B cell (primary cell): ENCODE measurements at regions not wholly inside any gene's neighbourhood (a gene's known extent, or its start where the extent isn't known, plus 50 kb on each side); places are given as distances from the start of the nearest gene placed in this dataset.

Experiments used
- ATAC-seq: fragments of 200-7000 bp; cut with Tn5 transposase; one replicate; pipeline ENCODE4 v1.10.0; 2021; ENCODE audit warnings: low read depth, mild to moderate bottlenecking, moderate number of reproducible peaks, moderate library complexity
- CTCF ChIA-PET: fragments of 350-600 bp; sonication (Branson Sonifier 250); formaldehyde crosslinking; loops from one replicate; lab custom pipeline; 2021; ENCODE audit warnings: antibody characterized with exemption, inconsistent platforms; lab: Charles Lee
- POLR2A ChIA-PET: fragments of 350-600 bp; sonication (Branson Sonifier 250); formaldehyde crosslinking; loops from one replicate; lab custom pipeline; 2021; ENCODE audit warnings: antibody characterized with exemption; lab: Charles Lee
- DNase-seq: peaks from one replicate; pipeline ENCODE4 v3.0.0; 2013
- H2AFZ ChIP-seq: 2 replicates; pipeline ENCODE4 v1.6.1; 2012; ENCODE audit warnings: mild to moderate bottlenecking, low read depth, low read length; ENCODE audit not compliant: insufficient read depth, poor library complexity, severe bottlenecking
- H3K27ac ChIP-seq, 2 donors: 1 replicate in 1 of 2; 2 replicates in 1 of 2; pipeline ENCODE4 v1.5.1; 2012 to 2013; ENCODE audit warnings: low read length in 2 of 2, mild to moderate bottlenecking in 2 of 2, moderate library complexity in 1 of 2
- H3K27me3 ChIP-seq, 4 experiments: fragments of 200-600 bp in 1 of 4; sonication (generic) in 1 of 4; replicated peaks in 1 of 4; 1 replicate in 2 of 4; 2 replicates in 2 of 4; pipeline versions ENCODE4 v1.6.1 to v1.7.0; 2013 to 2016; ENCODE audit warnings: low read length in 3 of 4, mild to moderate bottlenecking in 2 of 4, mixed read lengths in 1 of 4, moderate library complexity in 1 of 4; ENCODE audit not compliant: insufficient read depth in 4 of 4, control insufficient read depth in 3 of 4; ENCODE audit errors: control extremely low read depth in 1 of 4
- H3K36me3 ChIP-seq, 2 experiments: replicated peaks in 1 of 2; 1 replicate in 1 of 2; 2 replicates in 1 of 2; pipeline versions ENCODE4 v1.6.1 to v1.7.1; 2013; ENCODE audit warnings: low read length in 1 of 2; ENCODE audit not compliant: insufficient read depth in 2 of 2, control insufficient read depth in 1 of 2; ENCODE audit errors: control extremely low read depth in 1 of 2, extremely low read depth in 1 of 2
- H3K4me1 ChIP-seq, 2 donors: fragments of 200-600 bp in 1 of 2; sonication (generic) in 1 of 2; 1 replicate in 1 of 2; 2 replicates in 1 of 2; pipeline versions ENCODE4 v1.5.1 to v1.6.1; 2013 to 2017; ENCODE audit warnings: low read length in 2 of 2; ENCODE audit not compliant: control insufficient read depth in 2 of 2, insufficient read depth in 2 of 2
- H3K4me2 ChIP-seq: replicated peaks from 2 replicates; pipeline ENCODE3; 2012; ENCODE audit warnings: mild to moderate bottlenecking, low read depth, low read length; ENCODE audit not compliant: poor library complexity, severe bottlenecking
- H3K4me3 ChIP-seq, 5 experiments: fragments of 200-600 bp in 1 of 5; sonication (generic) in 1 of 5; 1 replicate in 3 of 5; 2 replicates in 2 of 5; pipeline versions ENCODE4 v1.5.1 to v1.7.0; 2011 to 2016; ENCODE audit warnings: low read length in 4 of 5, mild to moderate bottlenecking in 4 of 5, low read depth in 2 of 5, control low read depth in 1 of 5, moderate library complexity in 1 of 5; ENCODE audit not compliant: insufficient read depth in 1 of 5; ENCODE audit errors: control extremely low read depth in 1 of 5, extremely low read depth in 1 of 5
- H3K79me2 ChIP-seq: fragments of 200-600 bp; sonication (generic); one replicate; pipeline ENCODE4 v1.6.0; 2016; ENCODE audit warnings: low read length; ENCODE audit not compliant: control insufficient read depth, insufficient read depth
- H3K9ac ChIP-seq: fragments of 200-600 bp; sonication (generic); 2 replicates; pipeline ENCODE4 v1.6.1; 2017; ENCODE audit warnings: mild to moderate bottlenecking, low read length, moderate library complexity
- H3K9me3 ChIP-seq, 3 donors: one replicate each; pipeline versions ENCODE4 v1.6.1 to v1.7.1; 2013; ENCODE audit warnings: low read length in 2 of 3; ENCODE audit not compliant: control insufficient read depth in 2 of 3, insufficient read depth in 1 of 3; ENCODE audit errors: control extremely low read depth in 1 of 3
- H4K20me1 ChIP-seq: 2 replicates; pipeline ENCODE4 v1.6.0; 2012; ENCODE audit warnings: mild to moderate bottlenecking, low read length; ENCODE audit not compliant: insufficient read depth, control insufficient read depth, poor library complexity, severe bottlenecking
- H3K27ac Mint-ChIP-seq: one replicate; pipeline ENCODE4 v1.8.0; 2021; ENCODE audit warnings: mixed read lengths
- H3K27me3 Mint-ChIP-seq: one replicate; pipeline ENCODE4 v1.8.0; 2021; ENCODE audit warnings: mixed read lengths
- H3K4me1 Mint-ChIP-seq: one replicate; pipeline ENCODE4 v1.8.0; 2021; ENCODE audit warnings: mixed read lengths
- H3K4me3 Mint-ChIP-seq: one replicate; pipeline ENCODE4 v1.8.0; 2021; ENCODE audit warnings: mixed read lengths
- H3K9me3 Mint-ChIP-seq: one replicate; pipeline ENCODE4 v1.8.0; 2022; ENCODE audit warnings: mixed read lengths; ENCODE audit not compliant: insufficient read depth
- CTCF ChIP-seq: fragments of 200-600 bp; IDR thresholded peaks from one replicate; pipeline ENCODE4 v1.8.0; 2022; ENCODE audit warnings: antibody characterized with exemption, mild to moderate bottlenecking
- EZH2 ChIP-seq: IDR thresholded peaks from 2 replicates; pipeline ENCODE4 v1.6.1; 2012; ENCODE audit warnings: borderline replicate concordance, low read depth, mild to moderate bottlenecking, moderate library complexity, low read length; ENCODE audit not compliant: insufficient read depth, poor library complexity, severe bottlenecking
- WGBS: methylation state at CpG from one replicate; pipeline ENCODE4 v1.1.5; 2013; ENCODE audit warnings: missing lambda C conversion rate; ENCODE audit not compliant: insufficient coverage; 5-methylcytosine and 5-hydroxymethylcytosine counted together
- intact Hi-C: fragments of 100-400 bp; cut with micrococcal nuclease; formaldehyde crosslinking; loops from one replicate; pipeline ENCODE4 v1.10.0; 2022

- no peaks in the 10 kb centered on the region for H3K27me3 ChIP-seq
- peaks cover 0 to 3% of the 10 kb centered on the region in 2 donors for H3K4me1 ChIP-seq
- WGBS = no CpG with 5 or more reads among the region's 1 CpG
- H3K4me2 ChIP-seq = no peak overlapping the region
- Mint-ChIP-seq H3K4me3 (no peak overlapping the region), H3K9me3 (no peaks in the 10 kb centered on the region), H3K27ac (no peak overlapping the region), H3K27me3 (no peaks in the 10 kb centered on the region), H3K4me1 (peaks cover 6% of the 10 kb centered on the region)
- no peak overlapping the region for H3K27ac ChIP-seq
- H3K4me3 ChIP-seq = no peak overlapping the region
- intact Hi-C loops = no loop called here
- ATAC-seq = no peak
- H2AFZ ChIP-seq = no peak overlapping the region
- no peaks in the 10 kb centered on the region for H3K9me3 ChIP-seq
- H3K79me2 ChIP-seq = no peaks in the 10 kb centered on the region
- H3K36me3 ChIP-seq = no peaks in the 10 kb centered on the region
- POLR2A ChIA-PET = no interaction called here
- TF ChIP-seq CTCF (no peak), EZH2 (no peak)
- no peak for DNase-seq
- H3K9ac ChIP-seq = no peak overlapping the region
- H4K20me1 ChIP-seq = no peaks in the 10 kb centered on the region
- CTCF ChIA-PET = no interaction called here
Measured at GRCh38 chr2:57728691-57729090, 317.9 kb upstream of the VRK2 start.

GRCh38 chr2:57733956-57734355 lies 312.6 kb upstream of the VRK2 start:
- Histone ChIP-seq H3K36me3 (no peaks in the 10 kb centered on the region), H3K9me3 (no peaks in the 10 kb centered on the region), H3K4me3 (no peak overlapping the region), H2AFZ (no peak overlapping the region), H4K20me1 (no peaks in the 10 kb centered on the region), H3K4me2 (no peak overlapping the region), H3K27me3 (no peaks in the 10 kb centered on the region), H3K79me2 (no peaks in the 10 kb centered on the region), H3K4me1 (no peaks in the 10 kb centered on the region), H3K27ac (no peak overlapping the region), H3K9ac (no peak overlapping the region)
- Mint-ChIP-seq H3K27ac (no peak overlapping the region), H3K4me3 (no peak overlapping the region), H3K27me3 (no peaks in the 10 kb centered on the region), H3K9me3 (no peaks in the 10 kb centered on the region), H3K4me1 (no peaks in the 10 kb centered on the region)
- CTCF ChIA-PET = no interaction called here
- no peak for DNase-seq
- intact Hi-C loops = no loop called here
- POLR2A ChIA-PET = no interaction called here
- no peak for ATAC-seq
- TF ChIP-seq EZH2 (no peak), CTCF (no peak)
